IMR-90 (cell line): ENCODE measurements at regions not wholly inside any gene's neighbourhood (a gene's known extent, or its start where the extent isn't known, plus 50 kb on each side); places are given as distances from the start of the nearest gene placed in this dataset.

Source experiments
- ATAC-seq: fragments of 200-7000 bp; cut with Tn5 transposase; 2 replicates; pipeline ENCODE4 v1.9.1; 2020; ENCODE audit warnings: low read depth, mild to moderate bottlenecking, moderate library complexity
- BruUV-seq: library from RNA; stranded (reverse); fragments of 400-500 nt; replicated peaks from 2 replicates; lab custom pipeline; 2021; lab: Mats Ljungman, UMichigan
- CTCF ChIA-PET: fragments of 300-600 bp; formaldehyde crosslinking; extraction: SDS; loops from one replicate; lab custom pipeline; 2021; ENCODE audit warnings: antibody characterized with exemption; lab: Yijun Ruan, JAX
- POLR2A ChIA-PET: fragments of 300-600 bp; sonication (Branson Sonifier 250); formaldehyde crosslinking; loops from one replicate; lab custom pipeline; 2022; ENCODE audit warnings: antibody characterized with exemption; ENCODE audit not compliant: unreplicated experiment; lab: Charles Lee
- DNase-seq: peaks from one replicate; pipeline ENCODE4 v3.0.0; 2013
- H2AFZ ChIP-seq: replicated peaks from 2 replicates; pipeline ENCODE3; 2013; ENCODE audit warnings: low read length, mild to moderate bottlenecking; ENCODE audit not compliant: poor library complexity
- H2AK5ac ChIP-seq: 2 replicates; pipeline ENCODE4 v1.6.1; 2013; ENCODE audit warnings: low read depth, low read length, inconsistent platforms
- H2AK9ac ChIP-seq: replicated peaks from 2 replicates; pipeline ENCODE3; 2013; ENCODE audit warnings: mild to moderate bottlenecking, low read depth, low read length, moderate library complexity; ENCODE audit not compliant: poor library complexity
- H2BK120ac ChIP-seq: 2 replicates; pipeline ENCODE4 v1.6.1; 2013; ENCODE audit warnings: low read depth, low read length, inconsistent platforms
- H2BK15ac ChIP-seq: 3 replicates; pipeline ENCODE4 v1.6.1; 2013; ENCODE audit warnings: low read depth, low read length, inconsistent platforms
- H2BK20ac ChIP-seq: 2 replicates; pipeline ENCODE4 v1.6.1; 2013; ENCODE audit warnings: low read depth, mild to moderate bottlenecking, inconsistent platforms, low read length, moderate library complexity
- H2BK5ac ChIP-seq: 2 replicates; pipeline ENCODE4 v1.6.1; 2013; ENCODE audit warnings: mild to moderate bottlenecking, low read depth, low read length, inconsistent platforms; ENCODE audit not compliant: poor library complexity, severe bottlenecking
- H3K14ac ChIP-seq: replicated peaks from 2 replicates; pipeline ENCODE4 v1.6.1; 2013; ENCODE audit warnings: low read depth, low read length, inconsistent platforms
- H3K18ac ChIP-seq: 2 replicates; pipeline ENCODE4 v1.6.1; 2013; ENCODE audit warnings: low read depth, low read length, control low read depth
- H3K23ac ChIP-seq: 2 replicates; pipeline ENCODE4 v1.6.1; 2013; ENCODE audit warnings: low read depth, low read length, inconsistent platforms
- H3K27ac ChIP-seq: 2 replicates; pipeline ENCODE4 v1.5.1; 2013; ENCODE audit warnings: mild to moderate bottlenecking, control low read depth, low read length; ENCODE audit not compliant: insufficient read depth
- H3K27me3 ChIP-seq: 2 replicates; pipeline ENCODE4 v1.6.1; 2013; ENCODE audit warnings: low read length; ENCODE audit not compliant: control insufficient read depth, insufficient read depth
- H3K36me3 ChIP-seq: 2 replicates; pipeline ENCODE4 v1.6.1; 2013; ENCODE audit warnings: low read length, mixed read lengths; ENCODE audit not compliant: control insufficient read depth, insufficient read depth
- H3K4ac ChIP-seq: 2 replicates; pipeline ENCODE4 v1.6.1; 2013; ENCODE audit warnings: low read depth, low read length, inconsistent platforms
- H3K4me1 ChIP-seq: 2 replicates; pipeline ENCODE4 v1.6.1; 2013; ENCODE audit warnings: low read length, mixed read lengths; ENCODE audit not compliant: control insufficient read depth, insufficient read depth
- H3K4me2 ChIP-seq: 2 replicates; pipeline ENCODE4 v1.6.1; 2013; ENCODE audit warnings: low read depth, mild to moderate bottlenecking, control low read depth, low read length, moderate library complexity
- H3K4me3 ChIP-seq: 2 replicates; pipeline ENCODE4 v1.5.1; 2013; ENCODE audit warnings: low read depth, mild to moderate bottlenecking, control low read depth, low read length, moderate library complexity; ENCODE audit not compliant: insufficient read depth
- H3K56ac ChIP-seq: 2 replicates; pipeline ENCODE4 v1.6.1; 2013; ENCODE audit warnings: low read length, inconsistent platforms; ENCODE audit not compliant: insufficient read depth; ENCODE audit errors: extremely low read depth
- H3K79me1 ChIP-seq, 2 experiments: 2 replicates each; pipeline ENCODE4 v1.6.1; 2013; ENCODE audit warnings: low read length in 2 of 2, inconsistent platforms in 1 of 2, low read depth in 1 of 2
- H3K9ac ChIP-seq: 2 replicates; pipeline ENCODE4 v1.6.1; 2013; ENCODE audit warnings: low read depth, low read length, control low read depth
- H3K9me1 ChIP-seq: 2 replicates; pipeline ENCODE4 v1.6.1; 2013; ENCODE audit warnings: low read length, inconsistent platforms; ENCODE audit not compliant: insufficient read depth
- H3K9me3 ChIP-seq: 2 replicates; pipeline ENCODE4 v1.6.1; 2013; ENCODE audit warnings: low read length; ENCODE audit not compliant: control insufficient read depth, insufficient read depth
- H4K20me1 ChIP-seq: 2 replicates; pipeline ENCODE4 v1.6.1; 2013; ENCODE audit warnings: low read length, inconsistent platforms; ENCODE audit not compliant: insufficient read depth
- H4K5ac ChIP-seq: 2 replicates; pipeline ENCODE4 v1.6.1; 2013; ENCODE audit warnings: mild to moderate bottlenecking, low read depth, low read length, control low read depth
- H4K8ac ChIP-seq, 2 experiments: 2 replicates each; pipeline ENCODE4 v1.6.1; 2013; ENCODE audit warnings: low read depth in 2 of 2, low read length in 2 of 2, control low read depth in 1 of 2, inconsistent platforms in 1 of 2
- H4K91ac ChIP-seq: 2 replicates; pipeline ENCODE4 v1.6.1; 2013; ENCODE audit warnings: low read depth, low read length, inconsistent platforms; ENCODE audit not compliant: insufficient read depth
- BHLHE40 ChIP-seq: fragments of 150-350 bp; IDR thresholded peaks from 2 replicates; pipeline ENCODE4 v1.6.1; 2016; ENCODE audit warnings: mild to moderate bottlenecking, low read depth, low read length
- CEBPB ChIP-seq: IDR thresholded peaks from 2 replicates; pipeline ENCODE4 v1.6.1; 2012; ENCODE audit warnings: low read depth, low read length, improper control_type of control experiment
- NFE2L2 ChIP-seq: fragments of 150-350 bp; IDR thresholded peaks from 2 replicates; pipeline ENCODE4 v1.6.1; 2016; ENCODE audit warnings: low read depth, mild to moderate bottlenecking, low read length
- dilution Hi-C: fragments of 300-500 bp; cut with HindIII; formaldehyde crosslinking; loops from one replicate; pipeline ENCODE4 v1.14.3; 2018; ENCODE audit warnings: low sequenced_read_pairs; ENCODE audit not compliant: unreplicated experiment
- in situ Hi-C: fragments of 300-500 bp; cut with MboI; formaldehyde crosslinking; loops from 3 replicates; pipeline ENCODE4 v1.14.3; 2019; ENCODE audit warnings: low sequenced_read_pairs, inconsistent platforms, mixed read lengths
- intact Hi-C: fragments of 100-400 bp; cut with micrococcal nuclease; formaldehyde crosslinking; loops from 2 replicates; pipeline ENCODE4 v1.10.0; 2022
- TF ChIP-seq, protein P1 (sequence below): fragments of 150-350 bp; IDR thresholded peaks from 2 replicates; pipeline ENCODE4 v1.6.1; 2016; ENCODE audit warnings: low read depth, mild to moderate bottlenecking, low read length, moderate library complexity, borderline replicate concordance
- TF ChIP-seq, protein P2 (sequence below): conservative IDR thresholded peaks from 2 replicates; pipeline ENCODE4 v1.5.1; 2012; ENCODE audit warnings: mild to moderate bottlenecking, low read depth, low read length, improper control_type of control experiment

- Histone ChIP-seq H3K4ac (no peak overlapping the region), H3K27ac (no peak overlapping the region), H2BK15ac (no peak overlapping the region), H3K18ac (no peak overlapping the region), H2BK120ac (no peak overlapping the region), H3K9me1 (no peaks in the 10 kb centered on the region), H4K20me1 (no peaks in the 10 kb centered on the region), H2AFZ (no peak overlapping the region), H3K9ac (no peak overlapping the region), H3K27me3 (no peaks in the 10 kb centered on the region), H4K5ac (no peak overlapping the region), H3K79me1 (no peaks in the 10 kb centered on the region), H4K8ac (no peak overlapping the region), H3K23ac (no peak overlapping the region), H2AK5ac (no peak overlapping the region), H3K9me3 (peaks cover 12% of the 10 kb centered on the region), H4K91ac (no peak overlapping the region), H3K4me1 (no peaks in the 10 kb centered on the region), H3K4me2 (no peak overlapping the region), H3K14ac (no peak overlapping the region), H2BK20ac (no peak overlapping the region), H2BK5ac (no peak overlapping the region), H2AK9ac (no peak overlapping the region), H3K56ac (no peak overlapping the region), H3K36me3 (no peaks in the 10 kb centered on the region), H3K4me3 (no peak overlapping the region)
- DNase-seq = no peak
- intact Hi-C loops (no loop called here), dilution Hi-C loops (no loop called here), in situ Hi-C loops (no loop called here)
- BruUV-seq = no TSS peak
- ChIA-PET POLR2A (no interaction called here), CTCF (no interaction called here)
- TF ChIP-seq, protein P1, sequence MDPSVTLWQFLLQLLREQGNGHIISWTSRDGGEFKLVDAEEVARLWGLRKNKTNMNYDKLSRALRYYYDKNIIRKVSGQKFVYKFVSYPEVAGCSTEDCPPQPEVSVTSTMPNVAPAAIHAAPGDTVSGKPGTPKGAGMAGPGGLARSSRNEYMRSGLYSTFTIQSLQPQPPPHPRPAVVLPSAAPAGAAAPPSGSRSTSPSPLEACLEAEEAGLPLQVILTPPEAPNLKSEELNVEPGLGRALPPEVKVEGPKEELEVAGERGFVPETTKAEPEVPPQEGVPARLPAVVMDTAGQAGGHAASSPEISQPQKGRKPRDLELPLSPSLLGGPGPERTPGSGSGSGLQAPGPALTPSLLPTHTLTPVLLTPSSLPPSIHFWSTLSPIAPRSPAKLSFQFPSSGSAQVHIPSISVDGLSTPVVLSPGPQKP = no peak
- no peak for TF ChIP-seq NFE2L2
- TF ChIP-seq BHLHE40 = no peak
- TF ChIP-seq, protein P2, sequence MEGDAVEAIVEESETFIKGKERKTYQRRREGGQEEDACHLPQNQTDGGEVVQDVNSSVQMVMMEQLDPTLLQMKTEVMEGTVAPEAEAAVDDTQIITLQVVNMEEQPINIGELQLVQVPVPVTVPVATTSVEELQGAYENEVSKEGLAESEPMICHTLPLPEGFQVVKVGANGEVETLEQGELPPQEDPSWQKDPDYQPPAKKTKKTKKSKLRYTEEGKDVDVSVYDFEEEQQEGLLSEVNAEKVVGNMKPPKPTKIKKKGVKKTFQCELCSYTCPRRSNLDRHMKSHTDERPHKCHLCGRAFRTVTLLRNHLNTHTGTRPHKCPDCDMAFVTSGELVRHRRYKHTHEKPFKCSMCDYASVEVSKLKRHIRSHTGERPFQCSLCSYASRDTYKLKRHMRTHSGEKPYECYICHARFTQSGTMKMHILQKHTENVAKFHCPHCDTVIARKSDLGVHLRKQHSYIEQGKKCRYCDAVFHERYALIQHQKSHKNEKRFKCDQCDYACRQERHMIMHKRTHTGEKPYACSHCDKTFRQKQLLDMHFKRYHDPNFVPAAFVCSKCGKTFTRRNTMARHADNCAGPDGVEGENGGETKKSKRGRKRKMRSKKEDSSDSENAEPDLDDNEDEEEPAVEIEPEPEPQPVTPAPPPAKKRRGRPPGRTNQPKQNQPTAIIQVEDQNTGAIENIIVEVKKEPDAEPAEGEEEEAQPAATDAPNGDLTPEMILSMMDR = no peak
- TF ChIP-seq CEBPB = no peak
- ATAC-seq = no peak
Observed at GRCh38 chr18:52216109-52216508, 123.9 kb upstream of the DCC start.
